CD14-positive monocyte (primary cell): ENCODE measurements at regions not wholly inside any gene's neighbourhood (a gene's known extent, or its start where the extent isn't known, plus 50 kb on each side); places are given as distances from the start of the nearest gene placed in this dataset.

Experiments used
- DNase-seq, 3 donors: peaks; one replicate each; pipeline ENCODE4 v3.0.0-alpha.2; 2011 to 2022
- H2AFZ ChIP-seq: 2 replicates; pipeline ENCODE4 v1.6.0; 2012; ENCODE audit warnings: mild to moderate bottlenecking, low read depth, low read length, inconsistent platforms; ENCODE audit not compliant: insufficient read depth, poor library complexity, severe bottlenecking
- H3K27ac ChIP-seq, 2 donors: 1 replicate in 1 of 2; 2 replicates in 1 of 2; pipeline ENCODE4 v1.5.1; 2012 to 2013; ENCODE audit warnings: low read length in 2 of 2, control low read depth in 1 of 2, inconsistent platforms in 1 of 2, low read depth in 1 of 2, mild to moderate bottlenecking in 1 of 2
- H3K27me3 ChIP-seq, 2 donors: one replicate each; pipeline versions ENCODE4 v1.6.0 to v1.6.1; 2011 to 2013; ENCODE audit warnings: low read length in 2 of 2; ENCODE audit not compliant: control insufficient read depth in 2 of 2, insufficient read depth in 2 of 2
- H3K36me3 ChIP-seq, 2 donors: replicated peaks in 1 of 2; 1 replicate in 1 of 2; 2 replicates in 1 of 2; pipeline versions ENCODE4 v1.5.1 to v1.6.1; 2012 to 2013; ENCODE audit warnings: low read length in 2 of 2, control low read depth in 1 of 2, inconsistent platforms in 1 of 2, mild to moderate bottlenecking in 1 of 2; ENCODE audit not compliant: insufficient read depth in 2 of 2, control insufficient read depth in 1 of 2
- H3K4me1 ChIP-seq, 2 donors: 1 replicate in 1 of 2; 2 replicates in 1 of 2; pipeline versions ENCODE4 v1.5.1 to v1.6.1; 2012 to 2013; ENCODE audit warnings: low read length in 2 of 2, control low read depth in 1 of 2, inconsistent platforms in 1 of 2, mild to moderate bottlenecking in 1 of 2, moderate library complexity in 1 of 2; ENCODE audit not compliant: insufficient read depth in 2 of 2, control insufficient read depth in 1 of 2
- H3K4me2 ChIP-seq: replicated peaks from 2 replicates; pipeline ENCODE3; 2012; ENCODE audit warnings: low read length, moderate library complexity, mild to moderate bottlenecking; ENCODE audit not compliant: poor library complexity, severe bottlenecking; ENCODE audit errors: extremely low read depth
- H3K4me3 ChIP-seq, 3 experiments: fragments of 200-600 bp in 1 of 3; sonication (generic) in 1 of 3; replicated peaks in 1 of 3; 1 replicate in 2 of 3; 2 replicates in 1 of 3; pipeline ENCODE4 v1.5.1; 2011 to 2013; ENCODE audit warnings: low read length in 3 of 3, mild to moderate bottlenecking in 3 of 3, control low read depth in 2 of 3, low read depth in 2 of 3, inconsistent platforms in 1 of 3, moderate library complexity in 1 of 3
- H3K79me2 ChIP-seq: 2 replicates; pipeline ENCODE4 v1.6.0; 2012; ENCODE audit warnings: mild to moderate bottlenecking, control low read depth, inconsistent platforms, low read length, moderate library complexity; ENCODE audit not compliant: insufficient read depth
- H3K9ac ChIP-seq: 2 replicates; pipeline ENCODE4 v1.6.0; 2017; ENCODE audit warnings: low read length, mild to moderate bottlenecking; ENCODE audit not compliant: insufficient read depth, poor library complexity, severe bottlenecking
- H3K9me3 ChIP-seq, 2 donors: replicated peaks in 1 of 2; 1 replicate in 1 of 2; 2 replicates in 1 of 2; pipeline versions ENCODE4 v1.5.1 to v1.6.1; 2012 to 2013; ENCODE audit warnings: low read length in 2 of 2, control low read depth in 1 of 2; ENCODE audit not compliant: control insufficient read depth in 1 of 2, insufficient read depth in 1 of 2
- H4K20me1 ChIP-seq: 2 replicates; pipeline ENCODE4 v1.6.0; 2012; ENCODE audit warnings: mild to moderate bottlenecking, low read length, control low read depth, moderate library complexity; ENCODE audit not compliant: insufficient read depth
- H3K27ac Mint-ChIP-seq, 7 donors: one replicate each; pipeline ENCODE4 v1.8.0; 2020; ENCODE audit warnings: mild to moderate bottlenecking in 7 of 7, mixed read lengths in 7 of 7, moderate library complexity in 6 of 7, inconsistent platforms in 2 of 7
- H3K27me3 Mint-ChIP-seq, 3 donors: one replicate each; pipeline ENCODE4 v1.8.0; 2021 to 2022; ENCODE audit warnings: low read depth in 3 of 3, mild to moderate bottlenecking in 3 of 3, mixed read lengths in 3 of 3, moderate library complexity in 3 of 3, inconsistent platforms in 1 of 3
- H3K36me3 Mint-ChIP-seq, 2 donors: one replicate each; pipeline ENCODE4 v1.8.0; 2020; ENCODE audit warnings: mixed read lengths in 2 of 2, inconsistent platforms in 1 of 2, mild to moderate bottlenecking in 1 of 2
- H3K4me1 Mint-ChIP-seq: one replicate; pipeline ENCODE4 v1.8.0; 2020; ENCODE audit warnings: mild to moderate bottlenecking, mixed read lengths
- H3K4me3 Mint-ChIP-seq, 2 donors: one replicate each; pipeline ENCODE4 v1.8.0; 2020; ENCODE audit warnings: mild to moderate bottlenecking in 2 of 2, mixed read lengths in 2 of 2, moderate library complexity in 1 of 2
- H3K9me3 Mint-ChIP-seq, 7 donors: one replicate each; pipeline ENCODE4 v1.8.0; 2020 to 2022; ENCODE audit warnings: mixed read lengths in 7 of 7, mild to moderate bottlenecking in 6 of 7, moderate library complexity in 6 of 7, inconsistent platforms in 2 of 7
- CTCF ChIP-seq: fragments of 200-600 bp; IDR thresholded peaks from one replicate; pipeline ENCODE4 v1.8.0; 2022; ENCODE audit warnings: antibody characterized with exemption, mild to moderate bottlenecking
- WGBS: methylation state at CpG from one replicate; pipeline ENCODE4 v1.1.5; 2013; ENCODE audit warnings: missing lambda C conversion rate; ENCODE audit not compliant: insufficient coverage; 5-methylcytosine and 5-hydroxymethylcytosine counted together
- intact Hi-C, 2 donors: fragments of 100-400 bp; cut with micrococcal nuclease; formaldehyde crosslinking; loops; one replicate each; pipeline versions ENCODE4 v1.15.0 to v1.15.1; 2023

- H3K4me1 ChIP-seq, result no peaks in the 10 kb centered on the region
- H3K4me2 ChIP-seq, result no peak overlapping the region
- H4K20me1 ChIP-seq, result no peaks in the 10 kb centered on the region
- H3K9me3 ChIP-seq, result peaks cover 3 to 8% of the 10 kb centered on the region in 2 donors
- H2AFZ ChIP-seq, result no peak overlapping the region
- WGBS, result 80% methylated on average over 1 of the region's 2 CpGs
- H3K27ac ChIP-seq, result no peak overlapping the region
- H3K27me3 ChIP-seq, result no peaks in the 10 kb centered on the region
- no peak overlapping the region for H3K9ac ChIP-seq
- no peaks in the 10 kb centered on the region for H3K36me3 Mint-ChIP-seq
- H3K4me3 Mint-ChIP-seq, result no peak overlapping the region
- no peak overlapping the region for H3K27ac Mint-ChIP-seq
- no peak for DNase-seq
- no peak overlapping the region for H3K4me3 ChIP-seq
- no peaks in the 10 kb centered on the region for H3K79me2 ChIP-seq
- TF ChIP-seq CTCF, result no peak
- no peaks in the 10 kb centered on the region for H3K27me3 Mint-ChIP-seq
- peaks cover 6 to 10% (median 9%) of the 10 kb centered on the region in 7 donors for H3K9me3 Mint-ChIP-seq
- intact Hi-C loops, result no loop called here
- no peaks in the 10 kb centered on the region for H3K4me1 Mint-ChIP-seq
- H3K36me3 ChIP-seq, result no peaks in the 10 kb centered on the region
Observed at GRCh38 chr15:37377428-37377827, 277.1 kb upstream of the MEIS2 start.

GRCh38 chr15:37394402-37395099, 294.2 kb upstream of the MEIS2 start:
- Histone ChIP-seq H3K4me2 (no peak overlapping the region), H3K4me3 (no peak overlapping the region), H3K4me1 (no peaks in the 10 kb centered on the region), H2AFZ (no peak overlapping the region), H4K20me1 (no peaks in the 10 kb centered on the region), H3K79me2 (no peaks in the 10 kb centered on the region), H3K27ac (no peak overlapping the region), H3K9me3 (peaks cover 10 to 28% of the 10 kb centered on the region in 2 donors), H3K9ac (no peak overlapping the region), H3K27me3 (no peaks in the 10 kb centered on the region), H3K36me3 (no peaks in the 10 kb centered on the region)
- no peak overlapping the region for H3K4me3 Mint-ChIP-seq
- H3K4me1 Mint-ChIP-seq, result no peaks in the 10 kb centered on the region
- intact Hi-C loops, result no loop called here
- TF ChIP-seq CTCF, result no peak
- no CpG with 5 or more reads among the region's 3 CpGs for WGBS
- no peak overlapping the region for H3K27ac Mint-ChIP-seq
- peaks cover 0 to 21% (median 11%) of the 10 kb centered on the region in 7 donors for H3K9me3 Mint-ChIP-seq
- DNase-seq, result no peak
- no peaks in the 10 kb centered on the region for H3K36me3 Mint-ChIP-seq
- peaks cover 0 to 2% (median 0%) of the 10 kb centered on the region in 3 donors for H3K27me3 Mint-ChIP-seq
